ENCODE measurements at regions not wholly inside any gene's neighbourhood (a gene's known extent, or its start where the extent isn't known, plus 50 kb on each side); places are given as distances from the start of the nearest gene placed in this dataset.
A peak's percentile ranks its signal among the peaks of the same experiment; 100 is the strongest.

- TF ChIP-seq MTA3 (IDR thresholded peaks at IDR 0.05; ENCODE audit: borderline replicate concordance, low read length) (peak; percentile 98), MLLT1 (IDR thresholded peaks at IDR 0.05) (peak; percentile 99), IRF5 (IDR thresholded peaks at IDR 0.05; ENCODE audit: borderline replicate concordance) (peak; percentile 61; the same call in 1 of the 2 replicates), TARDBP (IDR thresholded peaks at IDR 0.05; ENCODE audit: borderline replicate concordance) (no peak), MTA2 (IDR thresholded peaks at IDR 0.05; ENCODE audit: low read depth) (peak; percentile 99), GABPA (IDR thresholded peaks at IDR 0.05; ENCODE audit: low read depth) (peak; percentile 59; the same call in 1 of the 2 replicates), ATF7 (IDR thresholded peaks at IDR 0.05; ENCODE audit: low read depth) (peak; percentile 92), NR2F1 (conservative IDR thresholded peaks at IDR 0.05) (peak; percentile 97), CEBPB (IDR thresholded peaks at IDR 0.05; ENCODE audit: borderline replicate concordance in 1 of 2, low read depth in 2 of 2, low read length in 2 of 2) (peak in 1 of 2 experiments; percentile 95; a peak in 2 of 4 replicates), CBX3 (IDR thresholded peaks at IDR 0.05; ENCODE audit: borderline replicate concordance, low read depth) (no peak), E2F4 (IDR thresholded peaks at IDR 0.05; ENCODE audit: low read depth, low read length) (no peak), NR2C2 (IDR thresholded peaks at IDR 0.05; ENCODE audit: borderline replicate concordance, control insufficient read depth, insufficient read length, low read depth) (no peak), ETV6 (conservative IDR thresholded peaks at IDR 0.05 in 1 of 2, IDR thresholded peaks at IDR 0.05 in 1 of 2; ENCODE audit: borderline replicate concordance in 1 of 2, low read depth in 1 of 2) (peak in 1 of 2 experiments; percentile 67; a peak in 1 of 4 replicates)
Measured at GRCh38 chr1:106995970-106996369, 60.5 kb upstream of the PRMT6 start (continued).

Measured in GM12878 (cell line).